Ovary (tissue), 7 donors: ENCODE measurements at regions not wholly inside any gene's neighbourhood (a gene's known extent, or its start where the extent isn't known, plus 50 kb on each side); places are given as distances from the start of the nearest gene placed in this dataset.
"Not testable (repeated sequence)": the region's sequence is repeated elsewhere in the genome, so short reads cannot be mapped to it uniquely, and the experiment has no call there.

Experiments
- DNase-seq, 5 donors: peaks; one replicate each; pipeline ENCODE4 v3.0.0-alpha.2; 2019 to 2020
- H3K27ac ChIP-seq, 2 donors: fragments of 200-600 bp; one replicate each; pipeline versions ENCODE4 v1.5.1 to v1.8.0; 2019 to 2022
- H3K27me3 ChIP-seq: fragments of 200-600 bp; one replicate; pipeline ENCODE4 v1.8.0; 2022
- H3K36me3 ChIP-seq: fragments of 200-600 bp; sonication (generic); one replicate; pipeline ENCODE4 v1.5.1; 2019
- H3K4me1 ChIP-seq: one replicate; pipeline ENCODE4 v1.8.1; 2013; ENCODE audit warnings: mild to moderate bottlenecking, moderate library complexity; ENCODE audit not compliant: insufficient read depth
- H3K4me3 ChIP-seq: fragments of 200-600 bp; sonication (generic); one replicate; pipeline ENCODE4 v1.5.1; 2017
- H3K9me3 ChIP-seq, 2 donors: fragments of 200-600 bp in 1 of 2; sonication (generic) in 1 of 2; one replicate each; pipeline versions ENCODE4 v1.5.1 to v1.8.1; 2013 to 2019; ENCODE audit warnings: mild to moderate bottlenecking in 1 of 2, moderate library complexity in 1 of 2
- WGBS, 3 donors: extraction: QIAGEN DNeasy Blood & Tissue Kit in 1 of 3; methylation state at CpG; one replicate each; pipeline versions ENCODE4 v1.1.5 to v1.1.7; 2013 to 2017; 5-methylcytosine and 5-hydroxymethylcytosine counted together
- intact Hi-C, 4 donors: fragments of 100-400 bp; cut with DNase I; formaldehyde crosslinking; loops; one replicate each; pipeline versions ENCODE4 v1.11.0 to v1.15.1; 2022 to 2023
- donor health status: DM: no; HTN: no; CAD: no; lungs with moderate emphysema.
- donor health status: DM: no; HTN: no; CAD: no.
- donor health status: Bipolar disorder and iron deficiency.
- donor health status: DM: no; HTN: no; CAD: no.
- donor health status: DM: yes; HTN: yes; CAD: no.

- 84 to 93% (median 89%) methylated on average over 3 of the region's 3 CpGs for WGBS, 3 donors
- intact Hi-C loops, H3K9me3 ChIP-seq, H3K4me3 ChIP-seq, H3K27me3 ChIP-seq, H3K36me3 ChIP-seq, H3K4me1 ChIP-seq, DNase-seq, H3K27ac ChIP-seq: not testable (repeated sequence)
Measured at GRCh38 chr10:46718014-46718413, 139.1 kb downstream of the SYT15 start.

GRCh38 chr10:46720386-46720785, 141.5 kb downstream of the SYT15 start:
- H3K27ac ChIP-seq, H3K36me3 ChIP-seq, H3K27me3 ChIP-seq, intact Hi-C loops, H3K4me1 ChIP-seq, DNase-seq, H3K4me3 ChIP-seq, H3K9me3 ChIP-seq: not testable (repeated sequence)
- 10% methylated on average over 1 of the region's 1 CpG; no CpG with 5 or more reads in 2 of the 3 donors for WGBS, 3 donors

GRCh38 chr10:46720811-46721518, 142.0 kb downstream of the SYT15 start:
- H3K27ac ChIP-seq, H3K4me3 ChIP-seq, DNase-seq, H3K36me3 ChIP-seq, intact Hi-C loops, H3K9me3 ChIP-seq, H3K27me3 ChIP-seq, H3K4me1 ChIP-seq: not testable (repeated sequence)
- WGBS, 3 donors = 63 to 80% (median 74%) methylated on average over 4 of the region's 4 CpGs

GRCh38 chr10:46724258-46724657, 145.3 kb downstream of the SYT15 start:
- 57 to 75% (median 65%) methylated on average over 3 of the region's 3 CpGs for WGBS, 3 donors
- H3K9me3 ChIP-seq, H3K27me3 ChIP-seq, H3K4me1 ChIP-seq, intact Hi-C loops, DNase-seq, H3K27ac ChIP-seq, H3K36me3 ChIP-seq, H3K4me3 ChIP-seq: not testable (repeated sequence)

- DNase-seq, intact Hi-C loops: not testable (repeated sequence)
Measured at GRCh38 chr10:46728359-46728758, 149.4 kb downstream of the SYT15 start.

GRCh38 chr10:46730729-46731128, 151.8 kb downstream of the SYT15 start:
- H3K27me3 ChIP-seq, H3K36me3 ChIP-seq, H3K27ac ChIP-seq, H3K9me3 ChIP-seq, H3K4me1 ChIP-seq, DNase-seq, intact Hi-C loops, H3K4me3 ChIP-seq: not testable (repeated sequence)
- WGBS, 3 donors = no CpG with 5 or more reads among the region's 3 CpGs

More at GRCh38 chr10:46728359-46728758, 149.4 kb downstream of the SYT15 start:
- H3K36me3 ChIP-seq, H3K4me1 ChIP-seq, H3K9me3 ChIP-seq, H3K4me3 ChIP-seq, H3K27me3 ChIP-seq, H3K27ac ChIP-seq: not testable (repeated sequence)

- intact Hi-C loops, H3K9me3 ChIP-seq, H3K27me3 ChIP-seq, H3K4me3 ChIP-seq, H3K27ac ChIP-seq, DNase-seq, H3K4me1 ChIP-seq, H3K36me3 ChIP-seq: not testable (repeated sequence)
- WGBS, 3 donors = no CpG with 5 or more reads among the region's 1 CpG
Measured at GRCh38 chr10:46733635-46734261, 154.8 kb downstream of the SYT15 start.

GRCh38 chr10:46734262-46734642, 155.3 kb downstream of the SYT15 start:
- H3K36me3 ChIP-seq, intact Hi-C loops, H3K27ac ChIP-seq, H3K4me3 ChIP-seq, DNase-seq, H3K9me3 ChIP-seq, H3K4me1 ChIP-seq, H3K27me3 ChIP-seq: not testable (repeated sequence)

GRCh38 chr10:46739919-46740318, 161.0 kb downstream of the SYT15 start:
- H3K4me3 ChIP-seq, H3K27me3 ChIP-seq, H3K36me3 ChIP-seq, H3K27ac ChIP-seq, DNase-seq, intact Hi-C loops, H3K9me3 ChIP-seq, H3K4me1 ChIP-seq: not testable (repeated sequence)
- WGBS, 3 donors = 46 to 52% methylated on average over 3 to 13 of the region's 16 CpGs; no CpG with 5 or more reads in 1 of the 3 donors

GRCh38 chr10:46740368-46740767, 161.4 kb downstream of the SYT15 start:
- H3K4me3 ChIP-seq, H3K4me1 ChIP-seq, H3K27ac ChIP-seq, H3K27me3 ChIP-seq, H3K9me3 ChIP-seq, H3K36me3 ChIP-seq, DNase-seq, intact Hi-C loops: not testable (repeated sequence)
- WGBS, 3 donors = 49 to 78% (median 77%) methylated on average over 4 to 6 of the region's 17 CpGs

- intact Hi-C loops, H3K36me3 ChIP-seq, H3K9me3 ChIP-seq, H3K4me1 ChIP-seq, H3K27ac ChIP-seq, H3K4me3 ChIP-seq, DNase-seq, H3K27me3 ChIP-seq: not testable (repeated sequence)
- WGBS, 3 donors = 90 to 98% (median 96%) methylated on average over 3 of the region's 3 CpGs
Measured at GRCh38 chr10:46749003-46749402, 162.2 kb upstream of the PTPN20 start.

- 78 to 92% (median 85%) methylated on average over 2 of the region's 2 CpGs for WGBS, 3 donors
- H3K36me3 ChIP-seq, H3K27ac ChIP-seq, H3K9me3 ChIP-seq, intact Hi-C loops, H3K4me3 ChIP-seq, H3K4me1 ChIP-seq, DNase-seq, H3K27me3 ChIP-seq: not testable (repeated sequence)
Measured at GRCh38 chr10:46749470-46749869, 161.8 kb upstream of the PTPN20 start.
